Cardiac fibroblast (primary cell): ENCODE measurements at regions not wholly inside any gene's neighbourhood (a gene's known extent, or its start where the extent isn't known, plus 50 kb on each side); places are given as distances from the start of the nearest gene placed in this dataset.

Experiments used
- DNase-seq, 2 donors: peaks; one replicate each; pipeline versions ENCODE4 v3.0.0 to v3.0.0-alpha.2; 2010; ENCODE audit warnings: low read depth in 2 of 2
- H3K4me3 ChIP-seq, 2 donors: replicated peaks in 1 of 2; 1 replicate in 1 of 2; 2 replicates in 1 of 2; pipeline ENCODE4 v1.5.1; 2011; ENCODE audit warnings: low read depth in 2 of 2, low read length in 2 of 2, mild to moderate bottlenecking in 2 of 2, moderate library complexity in 1 of 2
- TF ChIP-seq, protein P1 (sequence below): IDR thresholded peaks from one replicate; pipeline ENCODE4 v1.5.1; 2011; ENCODE audit warnings: low read depth, mild to moderate bottlenecking, low read length, inconsistent platforms

DNA sequence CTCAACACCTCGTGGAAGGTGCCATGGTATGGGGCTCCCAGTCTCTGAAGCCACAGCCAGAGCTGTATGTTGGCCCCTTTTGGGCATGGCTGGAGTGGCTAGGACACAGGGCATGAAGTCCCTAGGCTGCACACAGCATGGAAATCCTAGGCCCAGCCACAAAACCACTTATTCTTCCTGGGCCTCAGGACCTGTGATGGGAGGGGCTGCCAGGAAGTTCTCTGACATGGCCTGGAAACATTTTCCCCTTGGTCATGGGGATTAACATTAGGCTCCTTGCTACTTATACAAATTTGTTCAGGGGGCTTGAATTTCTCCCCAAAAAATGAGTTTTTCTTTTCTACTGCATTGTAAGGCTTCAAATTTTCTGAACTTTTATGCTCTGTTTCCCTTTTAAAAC lies 2091.2 kb upstream of the ACO1 start:
- no peak for DNase-seq
- TF ChIP-seq, protein P1, sequence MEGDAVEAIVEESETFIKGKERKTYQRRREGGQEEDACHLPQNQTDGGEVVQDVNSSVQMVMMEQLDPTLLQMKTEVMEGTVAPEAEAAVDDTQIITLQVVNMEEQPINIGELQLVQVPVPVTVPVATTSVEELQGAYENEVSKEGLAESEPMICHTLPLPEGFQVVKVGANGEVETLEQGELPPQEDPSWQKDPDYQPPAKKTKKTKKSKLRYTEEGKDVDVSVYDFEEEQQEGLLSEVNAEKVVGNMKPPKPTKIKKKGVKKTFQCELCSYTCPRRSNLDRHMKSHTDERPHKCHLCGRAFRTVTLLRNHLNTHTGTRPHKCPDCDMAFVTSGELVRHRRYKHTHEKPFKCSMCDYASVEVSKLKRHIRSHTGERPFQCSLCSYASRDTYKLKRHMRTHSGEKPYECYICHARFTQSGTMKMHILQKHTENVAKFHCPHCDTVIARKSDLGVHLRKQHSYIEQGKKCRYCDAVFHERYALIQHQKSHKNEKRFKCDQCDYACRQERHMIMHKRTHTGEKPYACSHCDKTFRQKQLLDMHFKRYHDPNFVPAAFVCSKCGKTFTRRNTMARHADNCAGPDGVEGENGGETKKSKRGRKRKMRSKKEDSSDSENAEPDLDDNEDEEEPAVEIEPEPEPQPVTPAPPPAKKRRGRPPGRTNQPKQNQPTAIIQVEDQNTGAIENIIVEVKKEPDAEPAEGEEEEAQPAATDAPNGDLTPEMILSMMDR: no peak
- H3K4me3 ChIP-seq: no peak overlapping the region

DNA sequence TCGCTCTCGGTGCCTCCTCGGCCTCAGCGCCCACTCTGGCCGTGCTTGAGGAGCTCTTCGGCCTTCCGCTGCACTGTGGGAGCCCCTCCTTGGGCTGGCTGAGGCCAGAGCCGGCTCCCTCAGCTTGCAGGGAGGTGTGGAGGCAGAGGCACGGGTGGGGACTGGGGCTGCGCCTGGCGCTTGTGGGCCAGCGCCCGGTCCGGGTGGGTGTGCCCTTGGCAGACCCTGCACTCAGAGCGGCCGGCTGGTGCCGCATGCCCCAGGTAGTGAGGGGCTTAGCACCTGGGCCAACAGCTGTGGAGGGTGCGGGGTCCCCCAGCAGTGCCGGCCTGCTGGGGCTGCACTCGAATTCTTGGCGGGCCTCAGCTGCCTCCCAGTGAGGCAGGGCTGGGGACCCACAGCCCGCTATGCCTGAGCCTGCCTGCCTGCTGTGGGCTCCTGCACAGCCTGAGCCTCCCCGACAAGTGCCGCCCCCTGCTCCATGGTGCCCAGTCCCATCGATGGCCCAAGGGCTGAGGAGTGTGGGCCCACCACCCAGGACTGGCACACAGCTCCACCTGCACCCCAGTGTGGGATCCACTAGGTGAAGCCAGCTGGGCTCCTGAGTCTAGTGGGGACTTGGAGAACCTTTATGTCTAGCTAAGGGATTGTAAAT lies 2085.2 kb upstream of the ACO1 start:
- no peak for DNase-seq
- TF ChIP-seq, protein P1: no peak
- no peak overlapping the region for H3K4me3 ChIP-seq

GRCh38 chr9:30301271-30301963 lies 2083.0 kb upstream of the ACO1 start:
- peak in 1 of 2 donors; percentile 4 for DNase-seq
- TF ChIP-seq, protein P1: no peak
- no peak overlapping the region for H3K4me3 ChIP-seq

DNA sequence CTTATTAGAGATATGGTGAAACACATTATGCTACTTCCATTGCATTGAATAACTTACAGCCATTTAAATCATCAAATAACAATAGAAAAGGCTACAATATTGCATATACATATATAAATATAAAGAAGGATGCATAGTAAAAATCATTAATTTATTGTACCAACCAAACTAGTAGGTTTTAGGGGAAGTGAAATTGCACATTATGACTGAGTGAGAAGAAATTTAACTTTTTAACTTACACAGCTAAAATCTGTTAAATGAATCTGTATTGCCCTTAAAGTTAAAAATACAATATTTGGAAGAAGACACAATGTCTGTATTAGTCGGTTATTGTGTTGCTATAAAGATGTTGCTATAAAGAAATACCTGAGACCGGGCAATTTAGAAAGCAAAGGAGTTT lies 2073.7 kb upstream of the ACO1 start:
- DNase-seq: no peak
- TF ChIP-seq, protein P1: no peak
- H3K4me3 ChIP-seq: no peak overlapping the region

GRCh38 chr9:30329431-30329830 lies 2055.0 kb upstream of the ACO1 start:
- H3K4me3 ChIP-seq: no peak overlapping the region
- TF ChIP-seq, protein P1: no peak
- no peak for DNase-seq

GRCh38 chr9:30348904-30349303 lies 2035.5 kb upstream of the ACO1 start:
- no peak overlapping the region for H3K4me3 ChIP-seq
- TF ChIP-seq, protein P1: no peak
- DNase-seq: no peak
